HG03378 (cell line): ENCODE measurements at regions not wholly inside any gene's neighbourhood (a gene's known extent, or its start where the extent isn't known, plus 50 kb on each side); places are given as distances from the start of the nearest gene placed in this dataset.

Source experiments
- ATAC-seq: cut with Tn5 transposase; IDR thresholded peaks from one replicate; pipeline ENCODE4 v1.9.1; 2021; ENCODE audit warnings: mild to moderate bottlenecking, moderate library complexity; ENCODE audit not compliant: unreplicated experiment

DNA sequence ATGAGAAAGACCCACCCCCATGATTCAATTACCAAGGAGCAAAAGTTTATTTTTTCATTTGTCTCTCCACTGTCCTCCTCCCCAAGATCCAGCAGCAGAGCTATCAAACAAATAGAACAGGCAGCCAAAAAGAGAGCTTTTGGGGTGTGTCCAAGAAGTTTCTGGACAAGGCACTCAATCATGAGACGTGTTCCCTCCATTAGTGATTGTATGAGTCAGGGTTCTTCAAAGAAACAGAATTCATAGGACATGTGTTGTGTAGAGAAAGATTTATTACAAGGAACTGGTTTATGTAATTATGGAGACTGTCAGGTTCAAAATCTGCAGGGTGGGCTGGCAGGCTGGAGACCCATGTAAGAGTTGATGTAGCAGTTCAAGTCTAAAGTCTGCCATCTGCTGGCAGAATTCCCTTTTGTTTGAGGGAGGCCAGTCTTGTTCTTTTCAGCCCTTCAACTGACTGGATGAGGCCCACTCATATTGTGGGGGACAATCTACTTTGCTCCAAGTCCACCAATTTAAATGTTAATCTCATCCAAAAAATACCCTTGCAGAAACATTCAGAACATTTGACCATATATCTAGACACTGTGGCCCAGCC is 248.1 kb upstream of the OPRM1 start:
- ATAC-seq = no peak

DNA sequence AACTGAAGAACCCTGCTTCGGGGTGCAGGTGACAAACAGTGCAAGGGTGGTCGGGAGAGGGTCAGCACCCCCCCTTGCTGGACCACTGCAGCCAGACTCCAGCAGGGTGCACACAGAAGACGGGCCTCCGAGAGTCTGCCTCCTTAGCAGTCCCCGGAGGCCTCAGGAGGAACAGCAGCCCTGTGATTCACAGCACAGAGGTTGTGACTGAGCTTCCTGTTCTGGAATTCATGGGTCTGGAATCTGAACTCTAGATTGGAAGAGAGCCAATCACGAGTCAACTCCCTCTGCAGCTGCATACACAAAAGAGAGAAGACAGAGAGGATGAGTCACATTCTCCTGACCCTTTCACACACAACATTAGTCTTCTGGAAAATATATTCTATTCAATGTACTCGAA is 249.0 kb upstream of the OPRM1 start:
- ATAC-seq = no peak

DNA sequence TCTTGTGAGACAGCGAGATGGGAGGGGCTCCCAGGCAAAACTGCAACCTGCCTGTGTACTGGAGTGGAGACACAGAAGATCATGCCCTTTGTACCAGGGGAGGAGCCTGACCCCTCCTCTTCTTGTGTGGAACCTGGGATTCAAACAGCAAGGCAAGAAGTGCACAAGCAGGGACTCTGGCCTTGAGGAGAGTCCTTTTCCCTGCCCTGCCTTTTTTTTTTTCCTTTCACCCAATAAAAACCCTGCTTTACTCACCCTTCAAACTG is 251.8 kb upstream of the OPRM1 start:
- no peak for ATAC-seq

DNA sequence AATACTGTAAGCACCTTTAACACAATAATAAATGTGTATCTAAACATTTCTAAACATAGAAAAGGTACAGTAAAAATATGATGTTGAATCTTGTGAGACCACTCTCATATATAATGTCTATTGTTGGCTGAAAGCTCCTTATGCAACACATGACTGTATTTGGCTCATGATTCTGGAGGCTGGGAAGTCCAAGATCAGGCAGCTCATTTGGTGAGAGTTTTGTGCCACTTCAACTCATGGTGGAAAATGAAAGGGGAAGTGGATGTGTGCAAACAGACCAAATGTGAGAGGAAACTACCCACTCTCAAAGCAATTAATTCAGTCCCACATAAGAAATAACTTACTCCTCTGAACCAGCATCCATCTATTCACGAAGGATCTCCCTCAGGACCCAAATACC is 257.7 kb upstream of the OPRM1 start:
- no peak for ATAC-seq

DNA sequence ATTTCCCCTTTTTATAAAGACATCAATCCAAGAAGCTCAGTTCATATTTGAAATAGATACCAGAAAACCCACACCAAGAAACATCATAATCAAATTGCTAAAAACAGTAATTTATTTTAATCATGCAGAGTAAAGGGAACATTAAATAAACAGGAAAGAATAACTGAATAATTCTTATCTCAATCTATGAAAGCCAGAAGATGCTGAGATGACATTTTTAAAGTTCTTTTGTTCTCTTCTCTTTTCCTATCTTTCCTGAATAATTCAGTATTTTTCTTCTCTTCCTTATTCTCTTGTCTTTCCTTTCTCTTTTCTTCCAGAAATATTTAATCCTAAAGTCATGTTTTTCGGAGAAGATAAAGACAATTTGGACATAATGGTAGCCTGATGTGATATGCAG is 259.0 kb upstream of the OPRM1 start:
- ATAC-seq = no peak

DNA sequence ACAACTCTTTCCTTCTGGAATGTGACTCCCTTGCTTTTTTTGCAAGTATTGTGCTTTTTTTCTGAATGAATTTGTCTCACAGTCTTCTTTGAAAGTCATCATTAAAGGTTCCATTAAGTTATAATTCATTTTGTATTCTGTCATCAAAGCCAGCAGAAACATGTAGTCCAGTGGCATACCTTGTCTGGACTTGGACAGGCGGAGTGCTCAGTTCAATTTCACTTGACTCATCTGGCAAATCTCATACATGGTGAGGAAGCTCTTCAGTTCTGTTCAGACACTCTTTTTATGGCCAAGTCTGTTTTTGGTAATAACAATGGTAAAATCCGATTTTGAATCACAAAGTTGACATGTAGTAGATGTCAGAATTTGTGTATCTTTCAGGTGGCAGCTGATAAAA is 260.8 kb upstream of the OPRM1 start:
- no peak for ATAC-seq

DNA sequence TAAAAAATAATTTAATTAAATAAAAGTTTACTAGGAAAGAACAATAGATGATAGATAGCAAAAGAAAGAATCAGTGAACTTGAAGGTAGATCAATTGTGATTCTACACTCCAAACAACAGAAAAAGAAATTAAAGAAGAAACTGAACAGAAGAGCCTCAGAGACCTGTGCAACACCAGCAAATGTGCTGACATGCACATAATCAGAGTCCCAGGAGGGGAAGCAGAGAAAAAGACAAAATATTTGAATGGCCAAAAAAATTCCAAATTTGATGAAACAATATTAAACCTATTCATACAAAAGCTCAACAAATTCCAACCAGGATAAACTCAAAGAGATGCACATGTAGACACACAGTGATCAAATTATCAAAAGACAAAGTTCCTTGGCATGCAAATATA is 267.5 kb upstream of the OPRM1 start:
- ATAC-seq = no peak

DNA sequence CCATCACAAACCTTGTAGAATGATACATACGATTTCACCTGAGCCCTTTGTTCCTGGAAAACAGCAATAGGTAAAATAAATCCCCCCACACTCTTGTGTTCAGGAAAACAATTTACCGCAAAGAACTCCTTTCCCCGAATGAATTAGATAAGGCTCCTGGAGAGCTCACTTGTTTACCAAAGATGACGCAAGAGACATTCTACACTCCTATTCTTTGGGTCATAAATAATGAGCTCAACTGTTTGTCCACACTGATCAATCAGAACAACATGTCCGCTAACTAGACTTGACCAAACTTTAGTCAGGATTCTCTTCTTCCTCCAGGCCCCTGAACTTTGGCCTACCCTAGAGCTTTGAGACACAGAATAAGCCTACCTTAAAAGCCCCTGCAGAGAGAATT is 271.9 kb upstream of the OPRM1 start:
- no peak for ATAC-seq

DNA sequence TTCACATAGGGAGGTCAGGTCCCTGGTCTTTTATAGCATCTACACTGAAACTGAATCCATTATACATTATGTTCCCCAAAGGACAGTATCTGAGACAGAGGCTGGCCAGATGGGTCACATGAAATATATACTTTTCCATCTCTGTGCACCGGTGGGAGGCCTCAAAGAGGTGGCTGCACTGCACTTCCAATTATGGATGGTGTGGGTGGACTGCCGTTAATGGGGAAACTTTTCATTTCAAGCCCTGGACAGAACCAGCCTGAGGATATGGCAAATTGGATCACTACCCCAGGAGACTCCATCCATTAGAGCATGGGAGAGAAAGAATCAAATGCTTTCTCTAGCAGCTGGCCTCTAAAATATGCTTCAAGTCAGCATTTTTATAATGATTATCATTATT is 280.5 kb upstream of the OPRM1 start:
- no peak for ATAC-seq

DNA sequence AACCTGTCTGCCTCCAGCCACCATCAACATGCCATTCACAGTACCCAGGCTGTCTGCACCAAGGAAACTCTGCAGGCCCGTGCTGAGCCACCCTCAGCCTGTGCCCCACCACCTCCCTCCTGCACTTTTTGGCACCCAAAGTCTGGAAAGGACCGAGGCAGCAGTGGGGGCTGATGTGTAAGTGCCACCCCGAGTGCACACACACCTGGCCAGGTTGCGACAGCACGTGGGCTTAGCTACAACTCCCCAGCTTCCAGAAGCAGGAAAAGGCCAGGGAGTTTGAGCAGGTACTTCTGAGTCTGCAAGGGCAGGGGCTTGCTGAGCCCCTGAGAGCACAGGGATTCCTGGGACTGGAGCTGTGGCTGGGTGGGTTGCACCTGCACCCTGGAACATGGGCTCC is 303.3 kb upstream of the OPRM1 start:
- no peak for ATAC-seq

DNA sequence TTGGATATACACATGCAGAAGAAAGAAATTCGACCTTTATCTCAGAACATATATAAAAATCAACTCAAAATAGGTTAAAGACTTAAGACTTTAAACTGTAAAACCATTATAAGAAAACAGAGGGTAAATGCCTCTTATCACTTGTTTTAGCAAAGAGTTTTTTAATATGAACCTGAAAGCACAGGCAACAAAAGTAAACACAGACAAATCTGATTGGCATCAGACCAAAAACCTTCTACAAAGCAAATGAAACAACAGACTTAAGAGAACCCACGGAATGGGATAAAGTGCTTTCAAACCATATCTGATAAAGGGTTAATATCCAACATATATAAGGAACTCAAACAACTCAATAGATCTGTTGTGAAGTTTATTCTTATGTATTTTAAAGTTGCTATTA is 309.9 kb upstream of the OPRM1 start:
- no peak for ATAC-seq

DNA sequence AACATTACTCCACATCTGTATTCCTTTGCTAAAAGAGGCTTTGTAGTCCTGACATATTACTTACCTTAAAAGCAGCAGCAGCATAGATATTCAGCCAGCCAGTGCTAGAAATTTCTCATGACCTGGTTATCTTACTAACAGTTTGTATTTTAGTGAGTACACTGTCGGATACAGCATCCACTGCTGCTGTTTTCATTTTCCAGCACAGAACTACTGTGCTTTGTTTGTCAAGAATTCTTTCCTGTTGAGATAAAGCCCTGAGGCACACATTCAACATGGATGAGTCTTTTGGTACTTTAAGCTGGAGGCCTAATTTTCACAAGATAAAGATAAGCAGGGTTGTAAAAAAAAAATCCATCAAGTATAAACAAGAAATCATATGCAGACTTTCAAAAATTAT is 311.2 kb upstream of the OPRM1 start:
- no peak for ATAC-seq

DNA sequence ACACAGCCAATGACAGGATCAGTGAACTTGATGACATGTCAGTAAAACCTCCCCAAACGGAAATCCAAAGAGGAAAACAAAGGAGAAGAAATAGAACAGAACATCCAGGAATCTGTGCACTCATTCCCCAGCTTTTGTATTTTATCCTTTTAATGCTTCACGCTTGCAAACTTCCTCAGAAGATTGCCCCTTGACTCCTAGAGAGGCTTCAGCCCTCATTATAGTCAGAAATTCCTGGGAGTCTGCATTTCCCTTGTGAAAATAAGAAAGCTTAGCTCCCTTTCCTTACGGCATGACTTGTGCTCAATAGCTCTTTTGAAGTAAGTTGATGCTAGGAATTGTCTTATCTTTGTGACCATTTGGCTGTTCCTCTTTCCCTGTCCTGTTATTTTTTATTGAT is 313.6 kb upstream of the OPRM1 start:
- ATAC-seq = no peak

DNA sequence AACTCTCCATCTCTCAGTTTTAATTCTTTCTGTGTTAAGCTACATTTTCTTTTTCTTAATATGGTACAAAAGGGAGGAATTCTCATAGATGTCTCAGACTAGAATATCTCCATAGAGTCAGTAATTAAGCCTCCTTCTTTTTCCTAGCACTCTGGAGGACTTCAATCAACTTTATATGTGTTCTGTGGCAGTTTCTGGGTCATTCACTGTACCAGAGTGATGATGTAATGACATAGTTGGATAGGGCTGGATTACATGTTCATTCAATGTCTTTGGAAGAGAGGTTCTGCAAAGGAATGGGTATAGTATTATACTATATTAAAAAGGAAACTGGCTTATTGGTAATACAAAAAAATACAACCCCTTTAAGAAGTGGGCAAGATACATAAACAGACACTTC is 318.3 kb upstream of the OPRM1 start:
- ATAC-seq = no peak

DNA sequence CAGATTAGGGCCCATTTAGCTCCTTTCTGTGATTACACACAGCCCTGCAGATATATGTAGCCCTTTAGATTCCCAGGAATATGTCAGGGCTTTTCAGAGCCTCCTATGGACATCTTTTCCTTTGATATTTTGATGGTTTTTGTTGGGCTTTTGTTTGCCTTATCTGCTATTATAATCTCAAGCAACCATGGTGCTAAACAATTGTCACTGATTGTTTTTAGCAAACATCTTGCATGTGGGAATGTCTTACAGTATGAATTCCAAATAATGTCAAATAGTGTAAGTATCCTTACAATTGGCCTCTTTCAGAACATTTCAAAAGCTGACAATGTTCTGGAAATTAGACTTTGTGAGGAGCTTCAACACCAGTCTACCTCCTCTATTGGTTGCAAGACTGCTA is 333.6 kb upstream of the OPRM1 start:
- no peak for ATAC-seq

DNA sequence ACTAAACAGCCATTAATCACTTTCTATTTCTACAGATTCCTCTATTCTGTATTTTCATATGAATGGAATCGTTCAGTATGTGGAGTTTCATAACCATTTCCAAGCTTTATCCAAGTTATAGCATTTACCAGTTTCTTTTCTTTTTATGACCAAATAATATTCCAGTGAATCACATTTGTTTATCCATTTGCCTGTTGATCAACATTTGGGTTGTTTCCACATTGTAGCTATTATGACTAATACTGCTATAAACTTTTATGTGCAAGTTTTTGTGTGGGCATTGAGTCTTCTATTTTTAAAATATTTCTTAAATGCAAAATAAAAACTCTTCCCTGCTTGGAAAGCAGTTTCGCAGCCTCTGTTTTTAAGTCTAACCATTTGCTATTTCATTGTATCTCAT is 336.4 kb upstream of the OPRM1 start:
- ATAC-seq = no peak

DNA sequence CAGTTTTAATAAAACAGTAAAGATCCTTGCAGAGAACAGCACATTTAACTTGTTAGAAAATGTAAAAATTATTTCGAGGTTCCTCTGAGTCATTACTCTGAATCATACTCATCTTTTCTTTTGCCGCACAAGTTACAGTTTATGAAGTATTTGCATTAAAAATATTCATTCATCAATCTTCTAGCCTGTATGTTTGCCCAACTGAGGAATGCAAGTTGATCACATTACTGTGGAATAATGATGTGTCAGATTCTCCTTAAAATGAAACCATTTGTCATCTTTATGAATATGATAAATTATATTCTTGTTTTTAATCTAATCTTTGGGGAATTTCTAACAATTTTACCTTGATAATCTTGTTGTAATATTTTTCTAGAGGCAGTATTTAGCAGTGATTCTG is 340.4 kb upstream of the OPRM1 start:
- no peak for ATAC-seq

DNA sequence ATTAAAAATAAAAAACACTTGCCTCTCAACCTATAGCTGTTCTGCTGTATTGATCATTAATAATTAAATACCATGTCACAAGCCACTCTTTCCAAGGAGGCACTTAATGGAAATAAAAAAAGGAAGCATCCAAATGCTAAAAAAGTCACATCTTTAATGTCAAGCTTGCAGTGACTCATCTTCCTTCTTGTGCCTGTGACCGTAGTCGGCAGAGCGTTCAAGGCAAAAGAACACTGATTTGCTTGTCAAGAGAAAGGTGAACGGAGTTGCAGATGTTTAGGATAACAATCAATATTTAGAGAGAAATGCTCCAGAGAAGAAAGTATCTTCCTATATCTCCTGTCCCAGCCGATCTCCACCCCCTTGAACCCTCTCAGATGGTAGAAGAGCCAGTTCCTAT is 341.0 kb upstream of the OPRM1 start:
- ATAC-seq = no peak

DNA sequence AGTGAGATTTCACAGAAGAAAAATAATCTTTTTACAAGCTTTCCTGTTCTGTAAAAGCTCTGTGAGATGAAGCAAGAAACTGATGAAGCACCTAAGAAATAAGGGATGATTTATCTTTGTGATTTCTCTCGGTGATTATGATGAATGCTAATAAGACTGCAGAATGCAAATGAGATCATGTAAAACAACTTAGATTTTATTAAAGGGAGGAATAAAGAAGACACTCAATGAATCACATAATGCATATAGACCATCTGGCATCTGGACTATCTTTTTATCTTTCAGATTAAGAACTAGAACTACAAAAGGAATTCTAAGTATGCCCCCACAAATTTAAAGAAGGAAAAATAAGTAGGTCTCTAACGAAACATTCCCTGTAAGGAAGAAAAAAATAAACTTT is 361.5 kb upstream of the OPRM1 start:
- no peak for ATAC-seq

DNA sequence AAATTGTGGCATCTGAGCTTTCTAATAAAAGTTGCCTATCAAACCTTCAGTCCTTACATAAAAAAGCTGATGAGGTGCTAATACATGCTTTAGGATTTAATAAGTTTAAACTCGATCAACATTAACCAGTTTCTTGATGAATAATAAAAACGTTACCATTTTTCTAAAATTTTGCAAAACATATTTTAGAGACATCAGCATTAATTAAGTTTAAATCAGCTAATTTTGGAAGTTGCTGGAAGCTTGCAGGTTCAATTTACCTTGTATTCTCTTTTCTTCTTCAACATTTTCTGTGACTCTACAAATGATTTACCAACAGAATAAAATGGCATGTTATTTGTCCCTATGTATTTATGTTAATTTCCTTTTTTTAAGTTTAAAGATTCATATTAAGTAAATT is 365.3 kb upstream of the OPRM1 start:
- ATAC-seq = no peak

DNA sequence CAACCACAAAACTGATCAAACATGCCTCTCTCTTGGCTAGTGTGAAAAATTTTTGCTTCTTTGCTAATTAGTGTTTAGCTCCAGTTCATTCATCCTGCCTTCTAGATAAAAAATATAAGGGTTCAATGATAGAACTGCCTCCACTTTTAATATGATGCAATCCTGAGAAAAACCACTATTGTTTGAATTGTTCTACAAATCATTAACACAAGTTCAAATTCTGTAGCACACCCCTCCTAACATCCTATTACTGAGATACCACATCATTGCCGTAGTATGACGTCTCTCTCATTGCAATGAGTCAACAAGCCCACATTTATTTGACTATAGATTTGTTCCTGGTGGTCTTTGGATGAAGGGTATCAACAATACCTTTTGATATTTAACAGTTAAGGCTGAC is 365.8 kb upstream of the OPRM1 start:
- ATAC-seq = no peak

DNA sequence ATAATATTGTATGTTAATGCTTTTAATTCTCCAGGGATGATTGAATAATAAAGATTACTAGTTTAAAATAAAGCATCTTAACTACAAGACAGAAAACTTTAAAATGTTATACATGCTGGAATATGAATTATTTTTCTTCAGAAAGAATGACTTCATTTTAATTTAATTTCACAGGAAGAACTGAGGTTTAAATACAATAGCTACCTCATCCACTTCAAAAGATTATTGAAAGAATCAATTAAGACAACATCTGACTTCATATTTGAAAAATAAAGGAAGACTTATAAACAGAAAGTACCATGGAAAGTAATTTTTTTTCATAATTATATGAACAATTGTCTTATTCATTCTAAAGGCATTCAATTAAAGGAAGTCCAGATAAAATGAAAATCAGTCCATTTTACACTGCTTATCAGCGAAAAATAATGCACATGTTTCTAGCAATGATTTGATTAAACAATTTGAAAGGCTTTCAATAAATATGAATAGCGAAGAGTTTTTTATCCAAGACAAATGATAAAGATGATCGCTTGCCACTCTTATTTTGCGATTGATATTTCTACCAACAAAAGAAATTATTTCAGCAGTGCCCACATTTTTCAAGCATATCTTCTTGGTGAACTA is 368.5 kb upstream of the OPRM1 start:
- no peak for ATAC-seq

DNA sequence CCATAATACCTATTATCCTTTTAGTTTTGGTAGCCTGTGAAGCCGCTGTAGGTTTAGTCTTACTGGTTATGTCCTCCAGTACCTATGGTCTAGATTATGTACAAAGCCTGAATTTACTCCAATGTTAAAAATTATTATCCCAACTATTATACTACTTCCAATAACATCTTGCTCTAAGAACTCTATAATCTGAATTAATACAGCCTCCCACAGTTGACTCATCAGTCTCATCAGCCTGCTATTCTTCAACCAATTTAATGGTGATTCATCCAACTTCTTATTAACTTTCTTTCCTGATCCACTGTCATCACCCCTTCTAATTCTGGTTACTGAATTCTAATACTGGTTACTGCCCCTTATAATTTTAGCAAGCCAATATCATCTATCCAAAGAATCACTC is 370.3 kb upstream of the OPRM1 start:
- no peak for ATAC-seq

DNA sequence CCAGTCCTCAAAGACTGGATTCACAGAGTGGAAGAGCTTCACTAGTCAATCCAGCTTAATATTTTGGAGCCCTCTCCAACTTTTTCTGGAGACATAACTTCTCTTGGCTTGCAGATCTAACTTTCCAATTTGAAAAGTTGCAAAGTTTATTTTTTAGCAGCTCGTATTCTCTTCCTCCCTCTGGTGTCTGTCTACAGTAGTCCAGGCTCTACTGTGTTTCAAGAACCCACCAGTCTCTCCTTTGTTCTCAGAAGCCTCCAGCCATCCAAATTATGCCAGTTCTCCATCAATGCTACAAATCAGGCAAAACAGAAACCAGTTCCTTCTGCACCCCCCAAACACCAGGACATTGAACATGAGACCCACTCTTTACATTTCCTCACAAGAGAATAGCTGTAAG is 376.1 kb upstream of the OPRM1 start:
- no peak for ATAC-seq
